GM12892 (cell line): ENCODE measurements at regions not wholly inside any gene's neighbourhood (a gene's known extent, or its start where the extent isn't known, plus 50 kb on each side); places are given as distances from the start of the nearest gene placed in this dataset.
A peak's percentile ranks its signal among the peaks of the same experiment; 100 is the strongest.

Experiments
- DNase-seq: peaks from one replicate; pipeline ENCODE4 v3.0.0; 2011; ENCODE audit not compliant: insufficient read length
- FAIRE-seq: peaks from 2 replicates; lab custom pipeline; 2011; peaks lifted over from hg19 to GRCh38; lab: Jason Lieb, UNC
- POLR2A ChIP-seq: IDR thresholded peaks from 2 replicates; pipeline ENCODE4 v1.6.1; 2011; ENCODE audit warnings: low read depth, low read length, control low read depth
- POLR2AphosphoS5 ChIP-seq: IDR thresholded peaks from 2 replicates; pipeline ENCODE4 v1.6.1; 2011; ENCODE audit warnings: low read depth, low read length, control low read depth
- TAF1 ChIP-seq: IDR thresholded peaks from 2 replicates; pipeline ENCODE4 v1.6.1; 2011; ENCODE audit warnings: low read depth, mild to moderate bottlenecking, control low read depth, low read length, borderline replicate concordance

GRCh38 chr16:85395207-85395912 lies 217.8 kb upstream of the GSE1 start:
- no peak for TF ChIP-seq TAF1
- no peak for TF ChIP-seq POLR2A
- TF ChIP-seq POLR2AphosphoS5: no peak
- no peak for FAIRE-seq
- DNase-seq: no peak

GRCh38 chr16:85395913-85396878 lies 216.9 kb upstream of the GSE1 start:
- DNase-seq (no peak), FAIRE-seq (no peak)
- TF ChIP-seq POLR2A (no peak), POLR2AphosphoS5 (no peak), TAF1 (no peak)

- TF ChIP-seq POLR2AphosphoS5 (no peak), TAF1 (no peak), POLR2A (no peak)
- DNase-seq (peak; percentile 58), FAIRE-seq (no peak)
Observed at GRCh38 chr16:85396879-85397871, 215.9 kb upstream of the GSE1 start.

DNA sequence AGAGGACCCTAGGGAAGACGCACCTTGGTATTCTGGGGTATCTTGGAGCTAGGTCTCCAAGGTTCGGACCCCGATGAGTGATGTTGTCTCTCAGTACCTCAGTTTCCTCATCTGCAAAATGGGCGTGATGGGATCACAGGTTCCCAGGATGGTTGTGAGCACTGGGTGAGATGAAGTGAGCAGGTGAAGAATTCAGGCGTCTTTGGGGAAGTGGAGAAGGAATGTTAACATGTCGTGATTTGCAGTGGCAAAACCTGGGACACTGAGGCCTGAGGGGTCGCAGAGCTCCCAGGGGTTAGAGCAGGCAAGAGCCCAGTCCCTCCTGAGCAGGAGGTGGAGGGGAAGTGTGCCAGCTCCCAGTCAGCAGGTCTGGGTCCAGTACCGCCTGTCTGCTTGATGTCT lies 215.1 kb upstream of the GSE1 start:
- TF ChIP-seq POLR2A (no peak), TAF1 (no peak), POLR2AphosphoS5 (no peak)
- DNase-seq (no peak), FAIRE-seq (no peak)

DNA sequence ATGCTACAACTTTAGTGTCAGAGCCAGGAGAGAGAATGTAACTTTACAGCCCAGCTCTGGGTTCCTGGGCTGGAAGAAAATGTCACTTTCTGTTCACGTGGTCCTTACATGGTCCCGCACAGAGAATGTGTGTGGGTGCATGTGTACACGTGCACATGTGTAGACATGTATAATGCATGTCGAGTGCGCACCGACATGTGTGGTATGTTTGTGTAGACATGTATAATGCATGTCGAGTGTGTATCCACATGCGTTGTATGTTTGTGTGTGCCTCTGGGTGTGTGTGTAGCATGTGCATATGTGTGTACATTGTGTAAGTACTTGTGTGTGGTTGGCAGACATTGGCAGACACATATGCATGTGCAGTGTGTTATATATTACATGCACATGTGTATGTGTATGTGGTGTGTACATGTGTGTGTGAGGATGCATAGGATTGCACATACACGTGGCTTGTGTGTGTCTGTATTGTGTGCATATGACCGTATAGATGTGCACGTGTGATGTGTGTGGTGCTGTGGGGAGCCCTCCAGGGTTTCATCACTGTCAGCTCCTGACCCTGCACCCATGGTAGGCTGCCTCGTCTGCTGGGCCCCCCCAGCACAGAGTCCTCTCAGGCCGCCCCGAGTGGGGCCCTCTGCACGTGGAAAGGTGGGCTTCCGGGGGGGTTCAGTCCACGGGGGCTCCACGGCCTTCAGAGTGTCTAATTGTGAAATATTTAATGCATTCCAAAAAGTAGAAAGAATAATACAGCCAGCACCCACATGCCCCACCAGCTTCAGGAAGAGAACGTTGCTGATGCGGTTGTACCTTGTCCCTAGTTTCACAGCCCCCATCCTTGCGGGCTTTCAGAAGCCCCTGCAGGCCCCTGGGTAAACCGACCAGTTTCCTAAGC lies 214.2 kb upstream of the GSE1 start:
- FAIRE-seq (no peak), DNase-seq (no peak)
- TF ChIP-seq POLR2A (no peak), TAF1 (no peak), POLR2AphosphoS5 (no peak)

DNA sequence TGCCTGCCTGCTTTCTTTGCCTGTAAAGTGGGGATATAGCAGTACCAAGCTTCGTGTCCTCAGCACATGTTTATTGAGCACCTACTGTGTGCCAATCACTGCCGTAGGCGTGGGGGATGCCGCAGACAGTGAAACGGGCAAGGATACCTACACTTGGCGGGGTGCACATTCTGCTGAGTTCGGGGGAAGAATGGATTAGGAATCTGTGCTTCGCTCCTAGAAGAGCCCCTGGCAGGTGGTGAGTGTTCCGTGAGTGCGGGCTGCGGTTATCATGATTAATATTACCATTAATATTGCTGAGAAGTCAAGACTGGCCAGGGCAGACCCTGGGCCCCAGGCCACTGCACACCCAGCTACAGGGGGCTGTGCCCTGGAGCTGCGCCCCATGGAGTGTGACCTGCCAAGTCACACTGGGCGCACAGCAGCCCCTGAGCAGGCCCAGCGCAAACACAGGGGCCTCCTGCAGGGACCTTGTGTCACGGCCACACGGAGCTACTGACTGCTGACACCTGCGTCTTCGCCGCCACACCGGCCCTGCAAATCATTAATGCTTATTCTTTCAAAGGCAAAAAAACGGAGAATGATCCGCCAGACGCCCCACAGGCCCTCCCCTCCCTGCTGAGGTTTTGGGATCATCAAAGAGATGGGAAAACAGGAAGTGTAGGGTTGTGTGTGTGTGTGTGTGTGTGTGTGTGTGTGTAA lies 213.4 kb upstream of the GSE1 start:
- no peak for FAIRE-seq
- TF ChIP-seq POLR2AphosphoS5 (no peak), POLR2A (no peak), TAF1 (no peak)
- no peak for DNase-seq

- no peak for TF ChIP-seq POLR2A
- TF ChIP-seq POLR2AphosphoS5: no peak
- no peak for TF ChIP-seq TAF1
- FAIRE-seq (no peak), DNase-seq (no peak)
Observed at GRCh38 chr16:85400305-85401205, 212.6 kb upstream of the GSE1 start.

DNA sequence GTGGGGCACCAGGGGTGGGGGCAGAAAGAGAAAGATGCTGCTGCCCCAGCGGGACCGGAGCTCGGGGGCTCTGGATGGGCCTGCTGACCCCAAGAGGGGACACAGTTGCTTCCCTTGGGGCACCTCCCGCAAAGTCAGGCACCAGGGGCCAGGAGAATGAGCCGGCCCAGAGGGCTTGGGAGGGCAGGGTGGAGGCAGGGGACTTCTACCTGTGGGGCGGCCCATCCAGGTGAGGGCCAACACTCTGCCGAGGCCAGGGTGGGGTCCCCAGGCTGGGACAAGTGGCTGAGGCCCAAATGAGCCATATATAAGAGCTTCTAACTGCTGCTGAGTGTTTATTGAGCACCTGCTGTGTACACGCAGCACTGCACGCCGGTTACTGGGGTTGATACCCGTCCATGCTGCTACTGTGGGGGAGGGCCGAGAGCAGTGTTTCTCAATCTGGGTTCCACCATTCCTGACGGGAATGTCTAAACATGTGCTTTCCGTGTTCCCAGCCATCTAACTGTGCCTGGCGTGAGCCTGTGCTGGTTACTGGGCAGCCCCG lies 211.7 kb upstream of the GSE1 start:
- DNase-seq (no peak), FAIRE-seq (no peak)
- no peak for TF ChIP-seq TAF1
- no peak for TF ChIP-seq POLR2AphosphoS5
- no peak for TF ChIP-seq POLR2A
